Muscle of back (tissue), 3 donors: ENCODE measurements at regions not wholly inside any gene's neighbourhood (a gene's known extent, or its start where the extent isn't known, plus 50 kb on each side); places are given as distances from the start of the nearest gene placed in this dataset.

ENCODE experiments used
- DNase-seq, 3 donors: peaks; one replicate each; pipeline versions ENCODE4 v3.0.0 to v3.0.0-alpha.2; 2013

DNA sequence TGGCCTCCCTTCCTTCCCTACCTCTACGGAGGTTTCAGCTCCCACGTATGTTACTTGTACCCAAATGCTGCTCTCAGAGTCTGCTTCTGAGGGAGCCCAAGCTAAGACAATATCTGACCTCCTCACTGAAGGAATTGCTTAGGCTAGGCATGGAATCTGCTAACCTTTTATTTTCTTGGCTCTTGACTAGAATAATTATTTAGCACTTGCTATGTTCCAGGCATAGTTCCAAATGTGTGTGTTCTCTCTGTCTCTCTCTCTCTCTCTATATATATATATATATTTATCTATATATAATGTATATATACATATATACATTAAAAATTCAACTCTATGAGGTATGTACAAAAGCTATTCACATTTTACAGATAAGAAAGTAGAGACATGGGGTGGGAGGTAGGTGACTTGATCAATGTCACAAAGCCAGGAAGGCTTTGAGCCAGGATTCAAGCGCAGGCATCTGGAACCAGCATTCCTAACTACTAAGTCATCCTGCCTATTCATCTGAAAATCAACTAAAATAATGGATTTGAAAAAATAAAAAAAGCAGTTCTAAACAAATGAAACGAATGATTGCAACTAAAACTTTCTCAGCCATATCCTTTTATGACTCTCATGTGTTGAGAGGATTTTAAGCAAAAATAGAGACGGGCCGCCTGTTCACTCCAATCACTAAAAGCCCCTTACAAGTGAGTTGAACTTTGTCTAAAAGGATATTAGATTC is 189.7 kb upstream of the JAG1 start:
- DNase-seq = peak in 2 of 3 donors; percentile 62 to 66

DNA sequence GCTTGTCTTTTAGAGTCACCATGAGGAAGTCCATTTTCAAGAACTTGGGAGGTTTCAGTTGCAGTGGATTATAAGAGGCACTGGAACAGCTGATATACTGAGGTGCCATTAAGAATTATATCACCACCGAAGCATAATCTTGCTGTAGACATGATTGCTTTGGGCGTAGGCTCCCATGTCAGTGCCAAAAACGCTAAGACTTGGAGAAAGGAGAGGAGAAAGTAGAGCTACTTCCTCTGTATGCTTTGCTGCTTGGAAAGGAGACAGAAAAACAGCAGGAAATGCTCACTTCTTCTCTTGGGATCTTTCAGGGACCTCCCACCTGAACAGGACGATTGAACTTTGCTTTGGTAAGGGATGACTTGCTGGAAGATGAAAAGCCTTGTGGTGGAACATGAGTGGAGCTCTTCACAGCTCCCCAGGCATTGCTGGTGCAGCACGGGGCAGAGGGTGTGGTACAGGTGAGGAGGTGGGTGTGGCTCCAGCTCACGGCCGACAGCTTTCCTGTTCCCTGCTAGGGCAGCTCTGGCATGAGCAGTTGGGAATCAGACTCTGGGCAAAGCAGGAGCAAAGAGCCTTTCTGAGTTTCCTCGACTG is 190.4 kb upstream of the JAG1 start:
- DNase-seq = peak in 2 of 3 donors; percentile 26 to 82

DNA sequence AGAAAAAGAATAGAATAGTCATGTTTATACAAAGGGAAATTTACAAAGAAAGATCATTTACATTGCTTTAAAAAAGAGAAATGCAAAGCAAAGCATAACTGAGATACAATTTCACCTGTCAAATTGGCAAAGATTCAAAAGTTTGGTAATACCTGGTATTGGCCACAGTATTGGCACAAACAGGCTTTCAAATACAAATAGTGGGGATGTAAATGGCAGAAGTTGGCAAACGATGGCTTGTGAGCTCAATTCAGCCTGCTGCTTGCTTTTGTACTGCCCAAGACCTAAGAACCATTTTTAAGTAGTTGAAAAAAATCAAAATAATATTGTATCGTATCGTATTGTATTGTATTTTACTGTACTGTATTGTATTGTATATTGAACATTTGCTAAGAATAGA is 194.5 kb upstream of the JAG1 start:
- no peak for DNase-seq

DNA sequence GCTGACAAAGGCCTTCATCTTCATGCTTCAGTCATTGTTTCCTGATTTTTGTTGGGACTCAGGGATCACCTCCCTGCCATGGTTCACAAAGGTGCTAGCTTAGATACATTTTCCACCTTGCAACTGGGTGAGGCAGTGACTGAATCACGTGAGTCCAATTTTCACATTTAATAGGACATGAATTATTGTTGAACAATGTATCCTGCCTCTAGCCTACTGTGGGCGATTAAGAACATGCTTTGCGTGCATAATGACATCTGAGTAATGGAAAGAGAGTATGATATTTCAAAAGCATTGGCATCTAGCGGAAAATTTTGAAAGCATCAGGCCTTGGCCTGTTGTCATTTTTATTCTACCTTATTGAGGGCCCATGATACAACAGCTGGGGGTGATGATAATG is 199.2 kb upstream of the JAG1 start:
- no peak for DNase-seq

DNA sequence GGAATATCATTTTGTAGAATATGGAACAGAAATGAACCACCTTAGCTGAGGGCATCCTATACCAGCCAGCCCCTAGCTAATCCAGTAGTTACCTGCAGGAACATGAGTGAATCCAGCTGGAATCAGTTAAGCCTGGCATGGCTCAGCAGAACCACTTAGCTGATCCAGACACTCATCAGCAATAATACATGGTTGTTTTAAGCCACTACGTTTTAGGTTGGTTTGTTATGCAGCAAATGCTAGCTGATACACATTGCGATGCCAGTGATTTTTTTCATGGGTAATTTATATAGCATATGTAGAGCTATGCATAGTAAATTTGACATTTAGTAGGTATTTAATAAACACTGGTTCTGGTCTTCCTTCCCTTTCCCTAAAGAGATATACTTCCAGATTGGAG is 201.9 kb upstream of the JAG1 start:
- DNase-seq = no peak

DNA sequence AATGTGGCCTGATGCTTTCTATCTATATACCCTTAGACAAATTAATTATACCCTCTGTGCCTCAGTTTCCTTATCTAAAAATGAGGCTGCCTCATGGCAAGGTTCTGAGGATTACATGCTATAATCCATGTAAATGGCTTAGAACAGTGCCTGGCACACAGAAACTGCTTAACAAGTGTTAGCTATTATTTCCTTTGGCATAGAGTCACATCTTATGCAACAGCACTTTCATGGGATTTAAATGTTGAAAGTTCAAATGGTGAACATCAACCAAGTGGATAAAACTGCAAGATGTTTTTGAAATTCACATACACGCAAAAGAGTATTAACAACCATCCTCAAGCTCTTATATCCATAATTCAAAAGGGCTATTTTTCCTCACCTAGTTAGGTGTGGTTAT is 202.8 kb upstream of the JAG1 start:
- DNase-seq = peak in 1 of 3 donors; percentile 77

DNA sequence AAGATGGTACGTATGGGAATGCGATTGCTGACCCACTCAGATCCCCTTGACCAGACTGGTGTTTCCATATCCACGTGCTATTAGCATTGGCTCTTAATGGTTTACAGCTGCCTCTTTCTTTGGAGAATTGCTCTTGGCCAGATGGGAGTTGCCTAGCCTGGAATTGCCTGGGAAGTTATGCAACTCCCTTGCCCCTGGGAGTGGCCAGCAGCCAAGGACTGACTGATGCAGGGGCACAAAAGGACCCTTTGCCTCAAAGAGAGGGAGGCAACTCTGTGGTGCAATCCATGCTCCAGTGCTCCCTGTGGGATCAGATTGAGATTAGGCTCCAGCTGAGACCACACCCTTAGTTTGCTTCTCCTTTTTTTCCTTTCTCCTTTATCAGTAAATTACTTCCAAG is 203.5 kb upstream of the JAG1 start:
- DNase-seq = peak in 1 of 3 donors; percentile 18

DNA sequence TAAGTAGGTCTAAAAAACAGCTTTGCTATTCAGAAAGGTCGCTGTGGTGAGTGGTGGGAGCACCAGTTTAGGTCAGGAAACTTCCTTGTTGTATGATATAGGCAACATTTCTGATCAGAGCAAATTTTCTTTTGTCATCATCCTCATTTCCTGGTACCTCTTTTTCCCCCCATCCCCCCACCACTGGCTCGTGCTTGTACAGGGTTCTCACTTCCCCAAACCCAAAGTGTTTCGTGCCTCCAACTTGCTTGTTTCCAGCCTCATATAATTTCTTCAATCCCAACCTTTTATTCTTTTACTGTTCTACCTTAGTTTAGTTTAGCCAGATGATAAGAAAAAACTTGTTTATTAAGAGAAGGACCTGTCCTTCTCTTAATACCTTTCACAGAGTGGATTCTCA is 209.4 kb upstream of the JAG1 start:
- no peak for DNase-seq

DNA sequence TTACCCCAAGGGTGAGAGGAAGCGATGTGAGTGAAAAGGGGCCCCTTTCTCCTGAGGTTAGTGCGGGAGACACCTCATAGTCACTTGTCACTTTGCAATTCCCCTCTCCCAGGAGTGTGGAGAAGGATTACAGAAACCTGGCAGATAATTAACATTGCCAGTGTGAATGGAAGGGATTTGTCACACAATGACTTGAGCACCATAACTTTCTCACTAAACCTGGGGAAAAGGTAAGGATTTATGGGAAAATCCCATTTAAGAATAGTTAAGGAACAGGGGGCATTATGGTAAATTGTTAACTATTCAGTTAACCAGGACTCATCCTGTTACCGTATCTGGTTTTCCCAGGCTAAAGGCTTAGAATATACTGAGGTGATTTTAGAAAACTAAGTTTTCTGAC is 219.5 kb upstream of the JAG1 start:
- DNase-seq = no peak

DNA sequence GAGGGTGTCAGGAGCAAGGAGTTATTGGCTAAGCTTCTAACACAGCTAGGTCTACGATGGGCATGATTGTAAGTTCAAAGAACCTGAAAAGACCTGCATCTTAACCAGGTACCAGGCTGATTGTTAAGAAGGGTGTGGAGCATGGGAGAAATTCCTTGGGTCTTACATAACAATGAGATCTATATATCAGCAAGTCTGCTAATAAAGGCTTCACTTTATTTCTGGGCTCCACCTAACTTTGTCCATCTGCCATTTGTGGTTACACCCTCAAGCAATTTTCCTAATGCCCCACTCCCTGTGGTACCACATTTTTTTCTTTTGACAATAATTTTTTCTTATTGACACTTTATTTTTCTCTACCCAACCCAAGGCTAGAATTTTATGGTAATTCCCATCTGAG is 223.5 kb upstream of the JAG1 start:
- DNase-seq = no peak

DNA sequence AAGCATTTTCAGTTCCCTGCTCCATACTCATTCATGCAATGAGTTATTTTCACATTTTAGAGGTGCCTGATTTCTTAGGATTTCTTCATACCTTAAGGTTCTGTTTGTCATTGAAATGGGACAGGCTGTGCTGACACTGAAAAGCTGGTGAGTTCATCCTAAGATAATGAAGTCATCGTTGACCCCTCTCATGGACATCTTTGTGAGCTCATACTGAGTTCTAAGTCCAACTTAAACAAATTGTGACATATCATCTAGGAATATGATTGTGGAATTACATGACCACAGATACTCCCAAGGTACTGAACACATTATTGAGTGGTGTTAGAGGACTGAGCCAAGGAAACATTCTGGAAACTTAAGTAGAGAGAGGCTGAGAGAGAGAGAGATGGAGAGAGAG is 224.8 kb upstream of the JAG1 start:
- DNase-seq = no peak

DNA sequence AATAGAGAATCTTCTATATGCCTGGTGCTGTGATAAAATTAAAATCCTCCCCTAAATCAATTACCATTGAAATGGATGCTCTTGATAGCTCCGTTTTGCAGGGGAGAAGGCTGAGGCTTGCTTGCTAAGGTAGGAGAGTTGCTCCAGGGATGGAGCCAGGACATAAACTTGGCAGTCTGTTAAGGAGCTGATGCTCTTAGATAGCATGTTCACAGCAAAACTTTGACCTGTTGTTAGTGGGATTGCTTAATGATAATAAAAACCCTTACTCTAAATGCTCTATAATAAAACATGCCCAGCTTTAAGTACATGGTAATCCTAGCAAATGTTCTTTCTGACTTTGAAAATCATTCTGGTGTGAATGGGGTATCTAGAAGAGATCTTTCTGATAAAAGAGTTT is 228.4 kb upstream of the JAG1 start:
- DNase-seq = peak in 1 of 3 donors; percentile 35

DNA sequence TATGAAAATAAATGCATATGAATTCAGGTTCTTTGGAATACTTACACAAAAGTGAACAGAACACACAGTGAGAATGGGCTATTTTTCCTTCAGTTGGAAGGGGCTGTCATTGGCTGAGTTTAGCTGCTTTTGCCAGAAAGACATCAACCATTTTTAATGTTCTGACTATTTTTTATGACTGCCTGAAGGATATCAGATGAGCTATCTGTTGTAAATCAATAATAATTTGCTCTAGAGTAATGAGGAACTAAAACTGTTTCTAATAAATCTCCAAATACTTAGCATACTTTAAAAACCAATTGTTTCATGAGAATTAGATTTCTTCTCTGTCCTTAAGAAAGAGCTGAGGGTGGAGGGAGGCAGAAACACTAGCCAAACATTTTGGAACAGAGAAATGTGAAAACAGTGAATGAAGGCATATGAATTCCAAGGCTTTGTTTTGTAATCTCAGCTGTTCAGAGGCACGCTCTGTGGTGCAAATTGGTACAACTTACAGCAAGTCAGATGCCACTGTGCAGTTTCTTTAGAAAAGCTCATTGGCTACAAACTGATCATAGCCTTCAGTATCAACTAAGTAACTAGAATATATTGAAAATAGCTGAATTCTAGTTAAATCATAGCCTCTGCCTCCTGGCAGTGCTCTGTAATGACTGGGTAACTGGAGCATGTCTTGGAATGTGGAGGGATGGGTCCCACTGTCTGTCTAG is 228.9 kb upstream of the JAG1 start:
- peak in 2 of 3 donors; percentile 36 to 76 for DNase-seq

DNA sequence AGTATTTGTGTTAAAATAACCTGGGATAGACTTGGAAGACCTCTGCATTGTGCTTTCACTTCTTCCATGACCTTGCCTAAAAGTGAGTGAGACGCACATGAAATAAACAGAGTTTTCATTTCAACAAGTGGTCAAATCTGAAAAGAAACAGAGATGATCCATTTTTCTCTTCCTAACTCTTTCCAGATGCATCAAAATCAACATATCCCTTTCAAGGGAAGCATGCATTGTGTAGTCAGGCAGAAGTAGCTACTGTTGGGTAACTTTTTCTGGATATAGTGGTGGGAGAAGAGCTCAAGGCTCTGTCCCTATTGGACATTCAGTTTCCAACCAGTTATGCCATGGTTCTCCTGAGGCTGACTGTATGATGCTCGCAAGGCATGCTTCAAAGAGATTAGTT is 233.0 kb upstream of the JAG1 start:
- no peak for DNase-seq

DNA sequence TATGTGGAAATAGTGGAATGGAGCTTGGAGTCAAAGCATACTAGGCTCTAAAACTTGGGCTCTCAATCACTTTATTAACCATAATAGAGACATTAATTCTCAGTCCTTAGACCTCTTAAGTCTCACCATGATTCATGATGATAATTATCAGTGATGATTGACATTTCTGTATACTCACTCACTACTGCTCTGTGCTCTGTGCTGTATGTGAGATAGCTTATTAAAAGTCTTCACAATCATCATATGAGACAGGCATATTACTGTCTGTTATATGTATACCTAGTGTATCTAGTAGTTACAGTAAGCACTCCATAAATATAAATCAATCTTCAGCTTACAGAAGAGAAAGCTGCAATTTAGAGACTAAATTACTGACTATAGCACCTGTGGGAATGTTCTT is 236.0 kb upstream of the JAG1 start:
- no peak for DNase-seq

DNA sequence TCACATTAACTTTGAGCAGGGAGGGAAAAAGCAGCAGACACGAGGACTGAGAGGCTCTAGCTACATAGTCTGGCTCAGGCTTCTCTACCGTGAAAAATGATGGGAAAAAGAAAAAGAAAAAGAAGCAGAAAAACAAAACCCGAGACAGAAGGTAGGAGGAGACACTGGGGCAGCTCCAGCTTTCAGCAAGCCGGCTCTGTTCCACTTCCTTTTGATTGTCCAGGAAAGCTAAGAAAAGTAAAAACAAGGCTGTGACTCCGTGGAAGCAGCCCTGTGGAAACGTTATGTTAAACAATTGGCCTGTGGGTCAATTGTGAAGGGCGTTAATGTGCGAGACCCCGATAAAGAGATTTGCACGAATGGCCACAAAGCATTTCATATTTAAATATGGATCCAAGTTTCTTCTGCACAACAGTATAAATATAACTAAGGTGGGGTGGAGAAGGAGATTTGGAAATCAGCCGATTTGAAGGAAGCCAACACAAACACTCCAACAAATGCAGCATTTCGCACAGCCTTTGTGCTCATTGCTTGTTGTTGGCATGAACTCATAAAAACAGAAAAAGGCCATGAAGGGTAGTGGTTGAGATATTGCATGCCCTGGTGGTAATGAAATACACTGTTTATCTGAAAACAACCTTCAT is 236.9 kb upstream of the JAG1 start:
- peak in 1 of 3 donors; percentile 33 for DNase-seq

DNA sequence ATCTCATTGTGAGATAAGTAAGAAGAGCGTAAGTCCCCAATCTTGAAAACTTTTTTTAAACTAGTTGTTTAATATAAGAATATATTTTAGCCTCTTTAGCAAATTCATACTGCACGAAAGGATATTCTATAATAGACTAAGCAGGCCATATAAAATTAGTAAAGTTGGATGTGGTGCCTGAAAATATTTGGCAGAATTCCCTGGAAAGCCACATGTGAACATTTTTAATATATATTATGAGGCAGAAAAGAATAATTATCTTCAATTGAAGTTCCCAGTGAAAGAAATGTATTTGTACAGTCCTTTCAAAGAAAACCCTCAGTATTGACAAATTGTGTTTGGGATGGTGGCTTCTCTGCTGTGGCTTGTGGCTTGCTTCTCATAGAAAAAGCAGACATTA is 237.5 kb upstream of the JAG1 start:
- DNase-seq = no peak

DNA sequence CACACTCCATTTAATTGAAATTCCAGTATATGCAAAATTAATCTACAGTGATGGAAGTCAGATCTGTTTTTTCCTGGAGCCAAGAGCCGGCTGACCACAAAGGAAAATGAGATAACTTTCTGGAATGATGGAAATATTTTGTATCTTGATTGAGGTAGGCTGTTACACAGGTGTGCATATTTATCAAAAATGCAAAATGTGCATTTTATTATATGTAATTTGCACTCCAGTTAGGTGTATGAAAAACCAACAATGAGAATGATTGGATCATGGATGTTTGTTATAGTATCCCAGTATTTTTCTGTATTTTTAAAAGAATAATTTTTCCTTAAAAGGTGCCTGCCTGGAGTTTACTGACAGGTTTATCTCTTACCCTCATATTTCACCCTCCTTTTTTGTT is 242.0 kb upstream of the JAG1 start:
- DNase-seq = no peak

DNA sequence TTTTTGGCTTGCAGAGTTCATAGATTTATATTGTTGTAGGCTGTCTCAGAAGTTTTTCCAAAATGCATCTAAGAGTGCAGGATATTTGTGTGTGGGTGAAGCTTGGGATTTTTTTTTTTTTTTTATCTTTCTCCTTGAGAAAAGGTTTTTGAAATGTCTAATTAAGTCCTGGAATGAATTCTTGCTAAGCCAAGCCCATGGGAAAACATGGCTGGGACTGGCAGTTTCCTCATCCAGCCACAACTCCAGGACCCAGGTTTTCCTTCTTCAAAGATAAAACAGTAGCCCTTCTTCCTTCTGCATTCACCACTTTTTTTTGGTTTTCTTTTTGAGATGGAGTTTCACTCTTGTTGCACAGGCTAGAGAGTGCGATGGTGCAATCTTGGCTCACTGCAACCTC is 242.5 kb upstream of the JAG1 start:
- DNase-seq = no peak

DNA sequence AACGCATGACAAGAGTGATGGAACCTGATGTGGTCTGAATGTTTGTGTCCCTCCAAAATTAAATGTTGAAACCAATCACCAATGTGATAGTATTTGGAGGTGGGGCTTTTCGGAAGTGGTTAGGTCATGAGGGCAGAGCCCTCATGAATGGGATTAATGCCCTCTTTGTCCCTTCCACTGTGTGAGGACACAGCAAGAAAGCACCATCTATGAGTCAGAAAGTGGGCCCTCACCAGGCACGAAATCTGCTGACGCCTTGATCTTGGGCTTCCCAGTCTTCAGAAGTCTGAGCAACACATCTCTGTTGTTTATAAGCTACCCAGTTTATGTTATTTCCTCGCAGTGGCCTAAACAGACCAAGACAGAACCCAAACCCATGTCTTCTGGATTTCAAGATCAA is 244.0 kb upstream of the JAG1 start:
- no peak for DNase-seq

DNA sequence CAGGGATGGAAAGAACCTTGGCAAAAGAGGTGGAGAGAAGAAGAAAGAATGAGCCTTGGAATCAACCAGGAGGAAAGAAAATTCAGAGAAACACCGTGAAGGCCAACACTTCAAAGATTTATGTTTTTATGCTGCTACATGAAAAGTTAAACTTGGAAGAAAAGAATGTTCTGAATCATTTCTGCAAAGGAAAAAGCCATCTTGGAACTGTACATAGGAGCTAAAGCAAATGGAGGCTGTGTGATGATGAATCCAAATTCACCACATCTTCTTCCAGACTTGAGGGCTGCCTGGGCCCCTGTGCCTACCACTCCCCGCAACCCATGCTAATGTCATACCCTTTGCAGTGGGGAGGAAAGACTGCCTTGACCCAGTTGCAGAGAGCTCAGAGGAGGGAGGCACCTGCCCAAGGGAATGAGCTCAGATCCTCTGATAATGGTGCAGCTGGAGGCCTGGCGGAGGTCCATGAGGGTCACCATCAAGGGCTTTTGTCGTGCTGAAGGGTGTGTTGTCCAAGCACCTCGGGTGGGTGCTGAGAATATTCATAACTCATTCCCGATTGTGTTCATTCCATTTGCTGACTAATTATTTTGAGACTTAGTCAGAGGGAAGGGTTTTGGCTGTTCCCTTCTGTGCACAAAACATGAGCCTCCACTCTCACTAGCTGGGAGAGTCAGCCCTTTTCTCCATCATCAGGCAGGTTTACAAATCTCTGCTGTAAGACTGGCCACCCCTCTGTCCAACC is 245.8 kb upstream of the JAG1 start:
- peak in 1 of 3 donors; percentile 59 for DNase-seq

DNA sequence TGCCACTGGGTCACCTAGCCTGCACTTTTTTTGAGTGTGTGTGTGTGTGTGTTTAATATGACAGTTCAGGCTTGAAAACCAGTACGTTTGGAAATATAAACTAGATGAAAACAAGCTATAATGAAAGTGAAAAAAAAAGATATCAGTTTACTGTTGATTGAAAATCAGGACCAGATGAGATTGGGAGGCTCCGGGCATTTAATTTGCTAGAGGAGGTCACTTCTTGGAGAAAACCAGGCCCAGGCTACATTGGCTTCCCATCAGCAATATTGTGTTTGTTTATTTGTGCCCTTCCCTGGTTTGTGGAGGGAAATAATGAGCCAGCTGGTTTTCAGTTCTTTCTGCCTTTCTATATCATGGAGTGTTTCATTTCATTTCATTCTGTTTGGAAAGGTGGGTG is 246.6 kb upstream of the JAG1 start:
- DNase-seq = no peak
